Prostate gland (tissue), 2 donors: ENCODE measurements at regions not wholly inside any gene's neighbourhood (a gene's known extent, or its start where the extent isn't known, plus 50 kb on each side); places are given as distances from the start of the nearest gene placed in this dataset.

Experiments used
- POLR2A ChIP-seq: fragments of 450-650 bp; IDR thresholded peaks from one replicate; pipeline ENCODE4 v1.6.1; 2016; ENCODE audit warnings: antibody characterized with exemption, mild to moderate bottlenecking
- POLR2AphosphoS5 ChIP-seq: sonication (generic); formaldehyde crosslinking; IDR thresholded peaks from one replicate; pipeline ENCODE4 v1.6.1; 2017; ENCODE audit warnings: antibody characterized with exemption
- TF ChIP-seq, protein P1 (sequence below), 4 experiments: fragments of 200-600 bp in 2 of 4; fragments of 450-650 bp in 2 of 4; sonication (generic) in 2 of 4; IDR thresholded peaks; 1 replicate in 3 of 4; 2 replicates in 1 of 4; pipeline ENCODE4 v1.5.1; 2016 to 2019; ENCODE audit warnings: antibody characterized with exemption in 4 of 4, mild to moderate bottlenecking in 2 of 4, moderate library complexity in 2 of 4

DNA sequence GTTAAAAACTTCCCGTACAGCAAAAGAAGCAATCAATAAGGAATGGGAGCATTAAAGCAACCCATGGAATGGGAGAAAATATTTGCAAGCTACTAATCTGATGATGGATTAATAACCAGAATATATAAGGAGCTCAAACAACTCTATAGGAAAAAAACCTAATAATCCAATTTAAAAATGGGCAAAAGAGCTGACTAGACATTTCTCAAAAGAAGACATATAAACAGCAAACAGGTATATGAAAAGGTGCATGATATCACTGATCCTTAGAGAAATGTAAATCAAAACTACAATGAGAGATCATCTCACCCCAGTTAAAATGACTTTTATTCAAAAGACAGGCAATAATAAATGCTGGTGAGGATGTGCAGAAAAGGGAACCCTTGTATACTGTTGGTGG, 52.7 kb upstream of the POU1F1 start:
- TF ChIP-seq, protein P1, sequence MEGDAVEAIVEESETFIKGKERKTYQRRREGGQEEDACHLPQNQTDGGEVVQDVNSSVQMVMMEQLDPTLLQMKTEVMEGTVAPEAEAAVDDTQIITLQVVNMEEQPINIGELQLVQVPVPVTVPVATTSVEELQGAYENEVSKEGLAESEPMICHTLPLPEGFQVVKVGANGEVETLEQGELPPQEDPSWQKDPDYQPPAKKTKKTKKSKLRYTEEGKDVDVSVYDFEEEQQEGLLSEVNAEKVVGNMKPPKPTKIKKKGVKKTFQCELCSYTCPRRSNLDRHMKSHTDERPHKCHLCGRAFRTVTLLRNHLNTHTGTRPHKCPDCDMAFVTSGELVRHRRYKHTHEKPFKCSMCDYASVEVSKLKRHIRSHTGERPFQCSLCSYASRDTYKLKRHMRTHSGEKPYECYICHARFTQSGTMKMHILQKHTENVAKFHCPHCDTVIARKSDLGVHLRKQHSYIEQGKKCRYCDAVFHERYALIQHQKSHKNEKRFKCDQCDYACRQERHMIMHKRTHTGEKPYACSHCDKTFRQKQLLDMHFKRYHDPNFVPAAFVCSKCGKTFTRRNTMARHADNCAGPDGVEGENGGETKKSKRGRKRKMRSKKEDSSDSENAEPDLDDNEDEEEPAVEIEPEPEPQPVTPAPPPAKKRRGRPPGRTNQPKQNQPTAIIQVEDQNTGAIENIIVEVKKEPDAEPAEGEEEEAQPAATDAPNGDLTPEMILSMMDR (IDR thresholded peaks at IDR 0.05), result no peak
- TF ChIP-seq POLR2A, result no peak
- no peak for TF ChIP-seq POLR2AphosphoS5
